OCI-LY7 (cell line): ENCODE measurements at regions not wholly inside any gene's neighbourhood (a gene's known extent, or its start where the extent isn't known, plus 50 kb on each side); places are given as distances from the start of the nearest gene placed in this dataset.

ENCODE experiments used
- BruUV-seq: library from RNA; stranded (reverse); fragments of 400-500 nt; replicated peaks from 2 replicates; lab custom pipeline; 2021; lab: Mats Ljungman, UMichigan
- CTCF ChIA-PET: fragments of 300-600 bp; sonication (Branson Sonifier 250); formaldehyde crosslinking; loops from one replicate; lab custom pipeline; 2022; ENCODE audit warnings: antibody characterized with exemption; ENCODE audit not compliant: unreplicated experiment; lab: Charles Lee
- POLR2A ChIA-PET: fragments of 300-600 bp; sonication (Branson Sonifier 250); formaldehyde crosslinking; loops from one replicate; lab custom pipeline; 2022; ENCODE audit warnings: antibody characterized with exemption; lab: Charles Lee
- DNase-seq: peaks from one replicate; pipeline ENCODE4 v3.0.0-alpha.2; 2015; ENCODE audit warnings: low spot score
- H2AFZ ChIP-seq: fragments of 200-600 bp; sonication (generic), shearing (Covaris generic); 2 replicates; pipeline ENCODE4 v1.6.1; 2014; ENCODE audit warnings: mild to moderate bottlenecking, antibody characterized with exemption, low read length, moderate library complexity
- H3K27ac ChIP-seq: fragments of 200-600 bp; sonication (generic); 2 replicates; pipeline ENCODE4 v1.5.1; 2014; ENCODE audit warnings: mixed run types, low read depth, mild to moderate bottlenecking, moderate library complexity, low read length, inconsistent platforms; ENCODE audit not compliant: poor library complexity, severe bottlenecking
- H3K36me3 ChIP-seq: fragments of 200-600 bp; sonication (generic); 2 replicates; pipeline ENCODE4 v1.6.1; 2014; ENCODE audit warnings: mild to moderate bottlenecking, antibody characterized with exemption, low read length, moderate library complexity, mixed read lengths; ENCODE audit not compliant: insufficient read depth
- H3K4me1 ChIP-seq: fragments of 200-600 bp; sonication (generic); 2 replicates; pipeline ENCODE4 v1.5.1; 2014; ENCODE audit warnings: mild to moderate bottlenecking, low read length; ENCODE audit not compliant: insufficient read depth, poor library complexity, severe bottlenecking
- H3K4me2 ChIP-seq: fragments of 200-600 bp; sonication (generic); 2 replicates; pipeline ENCODE4 v1.6.1; 2014; ENCODE audit warnings: mild to moderate bottlenecking, low read length
- H3K4me3 ChIP-seq: fragments of 200-600 bp; sonication (generic); 2 replicates; pipeline ENCODE4 v1.5.1; 2014; ENCODE audit warnings: mild to moderate bottlenecking, low read depth, low read length; ENCODE audit not compliant: poor library complexity, severe bottlenecking
- H3K79me2 ChIP-seq: fragments of 200-600 bp; sonication (generic); 2 replicates; pipeline ENCODE4 v1.6.1; 2016; ENCODE audit warnings: low read depth, mild to moderate bottlenecking, low read length, moderate library complexity, mixed read lengths; ENCODE audit not compliant: insufficient read depth
- H3K9me2 ChIP-seq: fragments of 200-600 bp; sonication (generic); 2 replicates; pipeline ENCODE4 v1.6.1; 2016; ENCODE audit warnings: mild to moderate bottlenecking, low read length, mixed read lengths; ENCODE audit not compliant: insufficient read depth
- H3K9me3 ChIP-seq: fragments of 200-600 bp; sonication (generic); 2 replicates; pipeline ENCODE4 v1.6.1; 2014; ENCODE audit warnings: mild to moderate bottlenecking, mixed run types, low read length, mixed read lengths
- H4K20me1 ChIP-seq: fragments of 200-600 bp; sonication (generic); 2 replicates; pipeline ENCODE4 v1.6.1; 2014; ENCODE audit warnings: mild to moderate bottlenecking, antibody characterized with exemption, low read length, moderate library complexity, mixed read lengths; ENCODE audit not compliant: insufficient read depth
- CTCF ChIP-seq: fragments of 200-600 bp; sonication (generic); conservative IDR thresholded peaks from 2 replicates; pipeline ENCODE4 v1.5.1; 2014; ENCODE audit warnings: mild to moderate bottlenecking, antibody characterized with exemption, low read length, moderate library complexity, mixed read lengths
- EZH2phosphoT487 ChIP-seq: fragments of 200-600 bp; sonication (generic); IDR thresholded peaks from 2 replicates; pipeline ENCODE4 v1.6.1; 2018; ENCODE audit warnings: low read depth, borderline replicate concordance, mild to moderate bottlenecking, mixed run types, antibody characterized with exemption, low read length, moderate library complexity, mixed read lengths
- intact Hi-C: fragments of 100-400 bp; cut with micrococcal nuclease; formaldehyde crosslinking; loops from one replicate; pipeline ENCODE4 v1.10.0; 2022; ENCODE audit not compliant: unreplicated experiment

GRCh38 chr22:22090650-22091399 is 108.2 kb upstream of the TOP3B start:
- peak overlapping the region; percentile 23; the same call in 1 of the 2 replicates for H3K4me2 ChIP-seq
- CTCF ChIA-PET, result no interaction called here

GRCh38 chr22:22089459-22090308 is 107.1 kb upstream of the TOP3B start:
- Histone ChIP-seq H3K4me3 (no peak overlapping the region), H3K9me2 (no peaks in the 10 kb centered on the region), H3K79me2 (no peaks in the 10 kb centered on the region), H3K27ac (no peak overlapping the region), H3K9me3 (no peaks in the 10 kb centered on the region), H2AFZ (no peak overlapping the region), H3K4me2 (peak overlapping the region; percentile 23), H3K36me3 (no peaks in the 10 kb centered on the region), H3K4me1 (peaks cover 14% of the 10 kb centered on the region), H4K20me1 (no peaks in the 10 kb centered on the region)
- POLR2A ChIA-PET, result no interaction called here
- TF ChIP-seq CTCF, result no peak
- no peak for TF ChIP-seq EZH2phosphoT487
- intact Hi-C loops, result no loop called here
- CTCF ChIA-PET, result no interaction called here
- no peak for DNase-seq
- BruUV-seq, result no TSS peak

More at GRCh38 chr22:22090650-22091399, 108.2 kb upstream of the TOP3B start:
- Histone ChIP-seq H3K4me1 (peaks cover 14% of the 10 kb centered on the region), H2AFZ (no peak overlapping the region), H3K9me2 (no peaks in the 10 kb centered on the region), H3K27ac (no peak overlapping the region), H4K20me1 (no peaks in the 10 kb centered on the region), H3K9me3 (no peaks in the 10 kb centered on the region), H3K4me3 (no peak overlapping the region), H3K36me3 (no peaks in the 10 kb centered on the region), H3K79me2 (no peaks in the 10 kb centered on the region)
- DNase-seq, result no peak
- intact Hi-C loops, result no loop called here
- no TSS peak for BruUV-seq
- POLR2A ChIA-PET, result no interaction called here
- TF ChIP-seq CTCF, result no peak
- no peak for TF ChIP-seq EZH2phosphoT487
